IPS-15b (cell line): ENCODE measurements at regions not wholly inside any gene's neighbourhood (a gene's known extent, or its start where the extent isn't known, plus 50 kb on each side); places are given as distances from the start of the nearest gene placed in this dataset.

Experiments used
- H3K27me3 ChIP-seq: one replicate; pipeline ENCODE4 v1.6.1; 2013; ENCODE audit warnings: low read length; ENCODE audit not compliant: control insufficient read depth, insufficient read depth
- H3K36me3 ChIP-seq: one replicate; pipeline ENCODE4 v1.6.1; 2013; ENCODE audit warnings: low read length; ENCODE audit not compliant: control insufficient read depth, insufficient read depth
- H3K4me1 ChIP-seq: one replicate; pipeline ENCODE4 v1.6.1; 2013; ENCODE audit warnings: mild to moderate bottlenecking, low read length; ENCODE audit not compliant: control insufficient read depth, insufficient read depth
- H3K4me3 ChIP-seq: one replicate; pipeline ENCODE4 v1.5.1; 2013; ENCODE audit warnings: low read depth, low read length
- H3K9ac ChIP-seq: one replicate; pipeline ENCODE4 v1.6.1; 2013; ENCODE audit warnings: low read depth, mild to moderate bottlenecking, low read length
- H3K9me3 ChIP-seq: one replicate; pipeline ENCODE4 v1.6.1; 2013; ENCODE audit warnings: mild to moderate bottlenecking, low read length; ENCODE audit not compliant: control insufficient read depth, insufficient read depth

DNA sequence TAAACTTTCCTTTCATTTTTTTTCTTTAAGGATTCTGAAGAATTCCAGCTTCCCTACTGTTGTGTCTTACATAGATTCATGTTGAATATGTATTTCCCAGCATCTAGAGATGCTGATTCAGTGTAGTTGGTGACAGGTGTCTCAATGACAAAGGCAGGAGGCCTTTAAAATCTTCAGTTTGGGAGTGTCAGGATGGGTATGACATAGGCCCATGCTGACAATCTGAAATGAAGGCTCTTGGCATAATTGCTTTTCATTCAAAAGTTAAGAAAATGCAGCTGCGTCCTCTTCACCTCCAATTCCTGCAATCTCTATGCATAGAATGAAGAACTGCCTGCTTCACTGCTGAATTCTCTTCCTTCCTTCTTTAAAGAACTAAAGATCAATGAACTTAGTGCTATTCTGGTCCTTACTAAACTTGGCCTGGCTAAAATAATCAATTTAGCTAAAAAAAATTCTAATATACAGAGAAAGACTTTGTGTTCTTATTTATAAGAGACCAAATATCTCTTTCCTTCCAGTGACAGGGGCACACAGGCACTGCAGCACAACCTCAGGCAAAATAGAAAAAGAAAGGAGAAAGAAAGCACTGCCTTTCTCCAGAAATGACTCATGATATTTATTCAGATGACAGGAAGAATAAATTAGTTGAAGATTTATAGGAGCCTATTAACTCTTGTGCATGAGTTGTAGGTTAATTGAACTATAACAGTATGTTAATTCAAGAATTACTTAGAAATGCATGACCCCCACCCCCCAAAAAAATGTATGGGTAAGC lies 152.6 kb upstream of the GBE1 start:
- H3K36me3 ChIP-seq: no peaks in the 10 kb centered on the region
- H3K9me3 ChIP-seq: no peaks in the 10 kb centered on the region
- no peak overlapping the region for H3K9ac ChIP-seq
- H3K4me3 ChIP-seq: no peak overlapping the region
- no peaks in the 10 kb centered on the region for H3K27me3 ChIP-seq
- H3K4me1 ChIP-seq: no peaks in the 10 kb centered on the region

DNA sequence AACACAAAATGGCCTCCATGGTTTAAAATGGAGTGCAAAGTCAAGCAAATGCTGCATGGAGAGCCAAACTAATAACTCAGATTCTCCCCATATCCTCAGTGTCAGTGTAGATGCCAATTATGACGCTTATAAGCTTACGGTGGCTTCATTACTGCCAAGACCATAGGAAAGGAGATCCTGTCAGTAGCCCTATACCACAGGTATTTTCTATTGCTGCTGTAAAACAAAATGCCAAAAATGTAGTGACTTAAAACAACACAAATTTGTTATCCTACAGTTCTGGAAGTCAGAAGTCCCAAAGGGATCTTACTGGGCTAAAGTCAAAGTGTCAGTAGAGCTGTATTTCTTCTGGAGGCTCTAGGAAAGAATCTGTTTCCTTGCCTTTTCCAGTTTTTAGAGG lies 149.8 kb upstream of the GBE1 start:
- no peaks in the 10 kb centered on the region for H3K9me3 ChIP-seq
- H3K4me3 ChIP-seq: no peak overlapping the region
- no peaks in the 10 kb centered on the region for H3K4me1 ChIP-seq
- no peaks in the 10 kb centered on the region for H3K36me3 ChIP-seq
- H3K27me3 ChIP-seq: no peaks in the 10 kb centered on the region
- H3K9ac ChIP-seq: no peak overlapping the region

DNA sequence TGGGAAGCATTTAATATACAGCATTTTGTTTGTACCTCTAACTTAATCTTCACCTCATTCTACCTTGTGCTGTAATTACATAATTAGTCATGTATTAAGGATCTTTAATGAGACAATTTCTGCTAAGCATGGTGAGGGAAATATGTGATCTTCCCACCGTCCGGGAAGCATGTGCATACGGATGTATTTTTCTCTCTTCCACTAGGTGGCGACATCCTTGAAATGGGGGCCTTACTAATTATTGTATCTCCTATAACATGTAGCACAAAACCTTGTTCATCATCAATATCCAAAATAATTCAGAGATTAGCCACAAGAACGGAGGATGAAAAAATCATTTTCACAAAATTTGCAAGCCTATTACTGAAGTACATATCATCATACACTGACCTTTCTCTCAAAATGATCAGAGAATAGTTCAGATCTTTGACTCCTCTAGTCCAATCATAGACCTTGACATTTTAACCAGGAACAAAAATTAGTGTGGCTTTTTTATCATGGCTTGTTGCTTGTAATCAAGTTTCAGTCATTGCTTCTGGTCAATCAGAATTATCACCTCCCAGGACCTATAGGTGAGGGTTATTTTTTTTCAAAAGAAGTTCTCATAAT lies 148.9 kb upstream of the GBE1 start:
- Histone ChIP-seq H3K36me3 (no peaks in the 10 kb centered on the region), H3K4me1 (no peaks in the 10 kb centered on the region), H3K4me3 (no peak overlapping the region), H3K27me3 (no peaks in the 10 kb centered on the region), H3K9me3 (no peaks in the 10 kb centered on the region), H3K9ac (no peak overlapping the region)

DNA sequence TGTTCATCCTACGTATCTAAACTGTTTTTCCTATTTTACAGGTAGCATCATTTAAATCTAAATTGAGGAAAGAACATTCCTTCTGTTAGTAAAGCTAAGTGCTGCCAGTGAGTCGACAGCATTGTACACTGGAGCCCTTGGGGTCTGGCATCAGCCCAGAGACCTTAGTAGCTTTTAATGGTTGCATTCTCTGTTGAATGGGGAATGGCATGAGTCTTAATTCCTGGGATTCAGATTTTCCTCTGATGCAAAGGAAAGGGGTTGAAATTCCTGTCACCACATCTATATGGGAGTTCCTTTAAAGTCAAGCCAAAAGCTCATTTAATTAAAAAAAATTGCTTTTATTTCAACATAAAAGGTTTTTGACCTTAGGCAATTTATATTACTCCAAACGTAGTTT lies 148.4 kb upstream of the GBE1 start:
- H3K4me1 ChIP-seq: no peaks in the 10 kb centered on the region
- no peaks in the 10 kb centered on the region for H3K27me3 ChIP-seq
- H3K9ac ChIP-seq: no peak overlapping the region
- no peaks in the 10 kb centered on the region for H3K9me3 ChIP-seq
- no peaks in the 10 kb centered on the region for H3K36me3 ChIP-seq
- no peak overlapping the region for H3K4me3 ChIP-seq

DNA sequence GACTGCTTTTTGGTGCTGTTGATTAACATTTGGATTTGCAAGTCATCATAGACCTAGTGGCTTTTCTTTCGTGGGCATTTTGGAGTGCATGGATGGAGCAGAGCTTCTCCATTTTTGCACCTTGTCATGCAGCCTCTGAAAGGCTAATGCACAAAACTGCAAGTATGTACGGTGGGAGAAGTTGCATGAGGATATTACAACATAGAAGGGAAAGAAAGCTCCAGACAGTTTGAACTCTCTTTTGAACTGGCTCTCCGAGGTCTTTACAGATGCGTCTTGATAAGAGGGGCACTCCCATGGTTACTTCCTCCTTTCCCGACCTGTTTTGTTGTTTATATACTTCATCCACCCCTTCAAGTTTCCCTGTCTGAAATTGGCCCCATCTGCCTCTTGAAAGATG lies 147.1 kb upstream of the GBE1 start:
- Histone ChIP-seq H3K9ac (no peak overlapping the region), H3K36me3 (no peaks in the 10 kb centered on the region)

DNA sequence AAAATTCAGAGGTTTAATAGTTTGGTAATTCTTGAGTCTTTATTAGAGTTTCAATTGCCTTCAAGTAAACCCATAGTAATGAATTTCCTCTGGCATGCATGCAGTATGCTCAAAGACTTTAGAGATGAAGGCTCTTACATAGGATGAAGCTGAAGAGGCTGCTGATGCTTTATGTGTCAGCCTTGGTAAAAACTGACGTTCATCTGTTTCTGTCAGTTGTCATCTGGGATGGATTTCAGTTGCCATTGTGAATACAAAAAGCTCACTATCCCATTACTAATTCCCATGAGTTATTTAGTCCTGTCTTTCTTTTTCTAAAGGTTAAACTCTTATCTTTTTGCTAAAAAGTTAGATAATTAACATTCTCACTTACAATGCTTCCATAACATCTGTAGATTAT lies 136.9 kb upstream of the GBE1 start:
- H3K4me3 ChIP-seq: no peak overlapping the region
- H3K27me3 ChIP-seq: no peaks in the 10 kb centered on the region
- no peak overlapping the region for H3K9ac ChIP-seq
- H3K4me1 ChIP-seq: no peaks in the 10 kb centered on the region
- H3K9me3 ChIP-seq: no peaks in the 10 kb centered on the region
- H3K36me3 ChIP-seq: no peaks in the 10 kb centered on the region

More for the DNA sequence above, 147.1 kb upstream of the GBE1 start:
- no peak overlapping the region for H3K4me3 ChIP-seq
- no peaks in the 10 kb centered on the region for H3K4me1 ChIP-seq
- no peaks in the 10 kb centered on the region for H3K9me3 ChIP-seq
- H3K27me3 ChIP-seq: no peaks in the 10 kb centered on the region

DNA sequence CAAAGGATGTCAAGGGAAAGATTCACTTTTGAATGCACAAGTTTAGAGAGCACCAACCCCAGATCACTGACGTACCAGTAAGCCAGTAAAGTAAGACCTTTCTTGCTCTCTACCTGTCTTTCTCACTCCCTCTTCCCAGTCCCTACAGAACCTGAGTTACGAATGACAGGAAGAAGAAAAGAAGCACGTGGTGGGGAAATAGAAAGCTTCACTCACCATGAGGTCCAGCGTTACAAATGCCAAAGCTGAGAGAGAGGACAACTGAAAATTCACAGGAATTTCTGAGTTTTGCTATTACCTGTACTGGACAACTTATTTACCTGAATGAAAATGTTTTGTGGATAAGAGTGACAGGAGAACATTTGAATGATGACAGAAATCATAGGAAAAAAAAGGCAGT lies 133.2 kb upstream of the GBE1 start:
- Histone ChIP-seq H3K27me3 (no peaks in the 10 kb centered on the region), H3K9me3 (no peaks in the 10 kb centered on the region), H3K36me3 (no peaks in the 10 kb centered on the region), H3K9ac (no peak overlapping the region), H3K4me3 (no peak overlapping the region), H3K4me1 (peaks cover 3% of the 10 kb centered on the region)

DNA sequence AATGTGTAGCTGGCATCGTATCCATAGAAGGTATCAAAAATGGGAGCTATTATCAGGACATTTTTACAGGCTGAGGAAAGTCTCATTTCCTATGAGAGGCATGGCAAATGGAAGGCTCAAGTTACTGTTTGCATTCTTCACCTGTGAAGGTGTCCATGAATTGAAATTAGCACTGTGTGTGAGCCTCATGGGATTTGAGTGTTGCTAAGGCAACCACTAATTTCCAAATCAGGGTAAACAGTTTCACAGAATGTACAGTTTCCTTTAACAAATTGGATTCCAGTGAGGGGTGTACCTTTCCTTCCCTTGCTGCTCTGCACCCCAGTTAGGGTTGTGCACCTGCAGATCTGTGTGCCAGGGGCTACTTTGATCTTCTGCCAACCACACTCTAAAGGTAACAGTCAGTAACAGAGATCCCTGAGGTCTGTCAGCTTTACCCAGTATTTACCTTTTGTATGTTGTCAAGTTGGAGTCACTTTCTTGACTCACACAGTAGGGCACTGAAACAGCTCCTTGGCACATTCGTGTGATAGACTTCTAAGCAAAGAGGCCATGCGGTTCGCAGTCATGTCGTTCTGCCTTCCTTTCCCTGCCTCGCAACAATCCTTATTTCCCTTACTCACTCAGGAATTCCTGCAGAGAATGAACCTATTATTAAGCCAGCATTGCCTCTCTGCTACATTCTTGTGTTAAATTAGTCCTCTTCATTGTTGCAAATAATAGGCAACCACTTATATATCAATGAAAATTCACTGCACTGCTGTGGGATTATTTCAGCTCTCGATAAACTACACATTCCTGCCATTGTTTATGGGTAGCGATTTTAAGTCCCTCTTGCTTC lies 129.8 kb upstream of the GBE1 start:
- Histone ChIP-seq H3K4me3 (no peak overlapping the region), H3K9me3 (no peaks in the 10 kb centered on the region), H3K9ac (no peak overlapping the region), H3K36me3 (no peaks in the 10 kb centered on the region), H3K4me1 (peaks cover 3% of the 10 kb centered on the region), H3K27me3 (no peaks in the 10 kb centered on the region)

DNA sequence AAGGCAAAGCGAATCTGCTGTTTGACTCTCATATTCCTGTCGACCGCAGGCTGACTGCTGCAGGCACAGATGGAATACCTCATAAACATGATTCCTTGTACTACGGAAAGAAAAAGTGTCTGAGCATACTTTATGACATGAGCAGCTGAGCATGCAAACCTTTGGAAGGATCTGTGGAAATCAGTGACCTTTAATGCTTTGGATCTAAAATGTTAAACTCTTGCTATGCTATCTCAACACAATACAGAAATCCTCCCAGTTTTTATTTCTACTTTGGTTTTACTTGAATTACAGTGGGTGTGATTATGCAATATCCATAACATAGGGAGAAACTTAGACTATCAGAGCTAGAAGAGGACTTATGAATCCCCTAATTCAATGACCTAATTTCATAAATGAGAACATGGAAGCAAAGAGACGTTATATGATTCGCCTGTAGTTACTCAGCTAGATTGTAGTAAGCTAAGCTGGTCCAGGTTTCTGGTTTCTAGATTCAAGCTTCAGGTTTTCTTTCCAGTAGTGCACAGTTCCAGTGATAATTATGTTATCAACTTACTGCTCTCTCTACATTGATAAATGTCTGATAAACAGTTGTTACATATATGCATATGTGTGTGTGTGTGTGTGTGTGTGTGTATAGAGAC lies 127.6 kb upstream of the GBE1 start:
- no peak overlapping the region for H3K4me3 ChIP-seq
- H3K36me3 ChIP-seq: no peaks in the 10 kb centered on the region
- peaks cover 3% of the 10 kb centered on the region for H3K4me1 ChIP-seq

DNA sequence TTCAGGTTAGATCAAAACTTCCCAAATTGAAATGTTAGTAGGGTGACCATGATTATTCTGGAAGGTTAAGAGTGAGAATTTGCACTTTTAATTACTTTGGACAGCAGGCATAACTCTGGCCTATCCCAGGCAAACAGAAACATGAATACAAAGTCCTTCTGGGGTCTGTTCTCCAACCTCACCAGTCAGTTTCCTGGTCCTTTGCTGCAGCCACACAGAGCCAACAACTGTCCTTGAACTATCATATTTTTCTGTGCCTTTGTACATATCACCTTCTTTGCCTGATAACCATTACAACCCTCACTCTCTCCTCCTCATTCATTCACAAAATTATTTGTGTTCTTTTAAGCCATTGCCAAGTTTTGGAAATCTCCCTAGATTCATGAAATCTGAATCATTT lies 126.0 kb upstream of the GBE1 start:
- H3K36me3 ChIP-seq: no peaks in the 10 kb centered on the region
- H3K4me3 ChIP-seq: no peak overlapping the region
- H3K9ac ChIP-seq: no peak overlapping the region
- H3K27me3 ChIP-seq: no peaks in the 10 kb centered on the region
- no peaks in the 10 kb centered on the region for H3K9me3 ChIP-seq
- peaks cover 3% of the 10 kb centered on the region for H3K4me1 ChIP-seq

More for the DNA sequence above, 127.6 kb upstream of the GBE1 start:
- no peak overlapping the region for H3K9ac ChIP-seq
- no peaks in the 10 kb centered on the region for H3K9me3 ChIP-seq
- H3K27me3 ChIP-seq: no peaks in the 10 kb centered on the region

DNA sequence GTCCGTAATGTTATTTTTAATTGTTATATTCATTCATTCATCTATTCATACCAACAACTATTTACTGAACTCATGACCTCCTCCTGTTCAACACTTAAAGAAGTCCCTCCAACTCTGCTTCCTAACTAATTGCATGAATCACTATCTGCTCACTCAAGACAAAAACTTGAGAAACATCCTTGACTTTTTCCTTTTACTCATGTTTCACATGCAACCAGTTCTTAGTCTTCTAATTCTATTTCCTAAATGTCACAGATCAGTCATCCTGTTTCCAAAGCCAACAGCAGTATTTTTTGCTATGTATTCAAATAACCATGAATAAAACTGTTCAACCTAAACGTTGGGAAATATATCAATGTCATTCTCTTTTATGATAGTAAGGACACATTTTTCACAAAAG lies 124.6 kb upstream of the GBE1 start:
- Histone ChIP-seq H3K9ac (no peak overlapping the region), H3K4me3 (no peak overlapping the region)

More for the DNA sequence above, 124.6 kb upstream of the GBE1 start:
- Histone ChIP-seq H3K36me3 (no peaks in the 10 kb centered on the region), H3K9me3 (no peaks in the 10 kb centered on the region), H3K27me3 (no peaks in the 10 kb centered on the region), H3K4me1 (no peaks in the 10 kb centered on the region)
